GM19463 (cell line): ENCODE measurements at regions not wholly inside any gene's neighbourhood (a gene's known extent, or its start where the extent isn't known, plus 50 kb on each side); places are given as distances from the start of the nearest gene placed in this dataset.
A peak's percentile ranks its signal among the peaks of the same experiment; 100 is the strongest.
"Not testable (repeated sequence)": the region's sequence is repeated elsewhere in the genome, so short reads cannot be mapped to it uniquely, and the experiment has no call there.

Experiments
- ATAC-seq: cut with Tn5 transposase; IDR thresholded peaks from one replicate; pipeline ENCODE4 v1.9.1; 2021; ENCODE audit warnings: mild to moderate bottlenecking, moderate library complexity; ENCODE audit not compliant: unreplicated experiment

DNA sequence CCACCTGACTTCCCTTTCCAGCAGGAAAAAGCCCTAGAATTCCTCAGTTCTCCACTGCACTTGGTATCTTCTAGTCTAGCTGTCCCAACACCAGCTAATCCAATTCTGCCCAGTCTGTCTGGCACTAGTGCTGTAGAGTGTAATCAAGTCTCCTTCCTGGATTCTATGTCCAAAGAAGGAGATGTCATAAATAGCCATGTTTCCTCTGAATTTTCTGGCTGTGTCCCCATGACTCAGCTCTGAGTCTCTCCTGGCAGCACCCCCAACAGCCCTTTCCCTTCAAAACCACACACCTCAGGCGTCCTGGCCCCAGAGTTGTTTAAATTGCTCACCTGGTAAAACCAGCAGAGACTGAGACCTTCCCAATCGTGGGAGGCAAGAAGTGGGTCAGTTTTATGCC lies 197.2 kb downstream of the GRXCR1 start:
- no peak for ATAC-seq

DNA sequence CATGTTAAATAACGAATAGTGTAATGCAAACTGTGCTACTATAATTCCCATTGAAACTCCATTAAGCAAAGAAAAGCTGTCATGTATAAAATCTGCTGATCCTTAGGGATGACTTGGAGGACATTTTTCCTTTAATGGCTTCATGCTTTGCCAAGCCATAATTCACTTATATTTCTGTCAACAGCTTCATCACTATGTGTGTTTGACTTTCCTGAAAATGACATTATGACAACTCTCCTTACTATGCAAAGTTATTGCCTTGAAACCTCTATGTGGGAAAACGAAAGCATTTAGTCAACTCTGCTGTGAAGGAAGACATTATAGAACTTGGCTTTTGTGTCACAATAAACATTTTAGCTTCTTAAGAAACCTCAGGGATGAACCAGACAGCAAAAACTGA lies 210.5 kb downstream of the GRXCR1 start:
- ATAC-seq: peak; percentile 44

DNA sequence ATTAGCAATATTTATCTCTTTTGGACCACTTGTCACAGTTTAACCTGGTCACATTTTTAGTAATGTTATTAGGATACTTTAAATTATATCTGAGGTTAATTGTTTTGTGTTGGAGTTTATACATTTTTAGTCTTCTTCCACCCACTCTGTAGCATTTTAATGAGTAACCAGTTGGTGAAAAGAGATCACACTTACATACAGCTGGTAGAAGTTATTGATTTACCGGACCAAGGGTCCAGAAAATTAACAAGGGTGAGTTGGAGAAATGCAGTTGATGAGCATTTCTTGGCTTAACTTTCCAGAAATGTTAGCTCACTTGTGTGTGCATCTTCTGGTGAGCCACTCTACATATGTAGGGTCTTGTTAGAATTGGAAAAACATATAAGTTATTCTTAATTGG lies 219.6 kb downstream of the GRXCR1 start:
- ATAC-seq: peak; percentile 70

DNA sequence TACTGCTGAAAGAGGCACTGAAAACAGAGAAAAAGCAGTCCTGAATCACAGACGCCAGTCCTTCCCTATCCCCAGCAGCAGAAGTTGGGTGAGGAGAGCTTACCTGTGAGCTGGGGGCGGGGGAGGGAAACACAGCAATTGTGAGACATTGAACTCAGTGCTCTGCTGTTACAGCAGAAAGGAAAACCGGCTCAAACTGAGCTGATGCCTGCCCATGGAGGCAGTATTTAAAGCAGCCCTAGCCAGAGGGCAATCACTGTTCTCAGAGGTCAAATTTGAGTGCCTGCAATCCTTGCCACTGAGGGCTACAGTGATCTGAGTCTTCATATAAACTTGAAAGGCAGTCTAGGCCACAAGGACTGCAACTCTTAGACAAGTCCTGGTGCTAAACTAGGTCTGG lies 220.7 kb downstream of the GRXCR1 start:
- ATAC-seq: no peak

DNA sequence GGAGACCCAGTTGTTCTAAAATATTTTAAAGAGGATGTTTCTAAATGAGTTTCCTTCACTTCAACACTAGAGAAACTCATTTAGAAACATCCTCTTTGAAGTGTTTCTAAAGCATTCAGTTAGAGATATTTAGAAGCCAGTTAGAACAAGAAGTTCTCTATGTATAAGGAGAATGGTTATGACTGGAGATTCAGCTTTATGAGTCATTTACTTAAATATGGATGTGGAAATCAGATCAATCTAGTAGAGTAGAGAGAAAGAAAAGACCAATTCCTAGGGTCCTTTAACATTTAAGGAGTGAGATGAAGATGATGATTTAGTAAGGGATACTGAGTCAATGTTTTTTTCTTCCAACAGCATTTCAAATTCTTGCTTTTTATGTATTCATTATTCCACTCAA lies 234.1 kb downstream of the GRXCR1 start:
- ATAC-seq: no peak

DNA sequence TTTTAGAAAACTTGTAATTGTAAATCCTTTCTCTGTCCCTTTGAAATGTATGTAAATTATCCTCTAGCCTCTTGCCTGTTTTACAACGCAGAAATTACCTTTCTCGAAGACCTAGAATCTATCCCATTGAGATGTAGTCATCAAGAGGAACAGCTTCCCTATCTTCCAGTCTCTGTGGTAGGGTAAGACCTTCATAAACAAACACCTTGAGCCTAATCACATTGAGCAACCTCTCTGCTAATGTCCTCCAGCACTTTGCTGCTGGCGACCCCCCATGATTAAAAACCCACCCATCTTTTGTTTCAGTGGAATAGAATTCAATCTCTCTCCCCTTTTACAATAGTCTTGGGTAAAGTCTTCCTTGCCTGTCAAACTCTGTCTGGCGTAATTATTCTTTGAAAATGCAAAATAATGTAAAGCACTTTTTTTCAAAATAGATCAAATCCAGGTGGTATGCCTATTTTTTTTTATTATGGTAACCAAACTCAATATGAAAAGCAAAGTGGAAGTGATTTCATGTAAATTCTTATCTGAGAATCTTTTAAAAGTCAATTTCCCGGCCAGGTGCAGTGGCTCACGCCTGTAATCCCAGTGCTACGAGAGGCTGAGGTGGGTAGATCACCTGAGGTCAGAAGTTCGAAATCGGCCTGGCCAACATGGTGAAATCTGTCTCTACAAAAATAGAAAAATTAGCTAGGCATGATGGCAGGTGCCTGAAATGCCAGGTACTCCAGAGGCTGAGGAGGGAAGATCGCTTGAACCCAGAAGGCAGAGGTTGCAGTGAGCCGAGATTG lies 237.9 kb downstream of the GRXCR1 start:
- ATAC-seq: no peak

DNA sequence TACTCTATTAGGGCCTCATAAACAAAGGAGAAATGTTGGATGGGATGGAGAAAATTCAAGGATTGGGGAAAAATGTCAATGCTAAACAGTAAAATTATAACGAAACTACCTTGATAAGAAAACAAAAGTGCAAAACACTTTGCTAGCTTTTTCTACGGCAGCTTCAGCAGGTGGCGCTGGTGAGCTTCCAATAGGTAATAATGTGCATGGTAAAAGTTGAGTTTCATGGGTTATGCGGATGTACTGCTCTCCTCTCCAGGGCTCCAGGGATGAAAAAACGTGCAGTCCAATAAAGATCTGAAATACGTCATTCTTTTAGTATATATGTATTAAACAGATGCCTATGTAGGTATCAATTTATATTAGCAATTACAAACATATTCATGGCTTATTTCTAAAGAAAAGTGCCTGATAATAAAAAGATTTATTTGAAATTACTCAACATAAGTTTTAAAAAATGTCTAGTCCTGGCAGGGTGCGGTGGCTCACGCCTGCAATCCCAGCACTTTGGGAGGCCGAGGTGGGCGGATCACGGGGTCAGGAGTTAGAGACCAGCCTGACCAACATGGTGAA lies 239.6 kb downstream of the GRXCR1 start:
- ATAC-seq: peak; percentile 86

DNA sequence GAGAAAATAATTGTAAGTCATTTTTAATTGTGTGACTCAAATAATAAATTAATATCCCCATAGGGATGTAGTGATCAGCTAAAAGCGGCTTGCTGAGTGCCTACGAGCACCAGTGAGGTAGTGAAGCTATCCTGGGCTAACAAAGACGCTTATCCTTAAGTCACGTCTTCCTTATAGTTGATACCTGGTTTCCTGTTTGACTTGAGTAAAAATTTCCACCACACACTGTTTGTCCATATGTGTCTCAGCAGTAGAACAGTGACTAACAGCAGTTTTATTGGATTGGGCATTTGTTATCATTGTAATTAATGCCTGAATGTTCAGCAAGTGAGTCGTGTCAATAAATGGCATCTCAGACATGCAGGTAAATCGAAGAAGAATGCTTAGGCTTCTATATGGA lies 241.1 kb downstream of the GRXCR1 start:
- ATAC-seq: no peak

DNA sequence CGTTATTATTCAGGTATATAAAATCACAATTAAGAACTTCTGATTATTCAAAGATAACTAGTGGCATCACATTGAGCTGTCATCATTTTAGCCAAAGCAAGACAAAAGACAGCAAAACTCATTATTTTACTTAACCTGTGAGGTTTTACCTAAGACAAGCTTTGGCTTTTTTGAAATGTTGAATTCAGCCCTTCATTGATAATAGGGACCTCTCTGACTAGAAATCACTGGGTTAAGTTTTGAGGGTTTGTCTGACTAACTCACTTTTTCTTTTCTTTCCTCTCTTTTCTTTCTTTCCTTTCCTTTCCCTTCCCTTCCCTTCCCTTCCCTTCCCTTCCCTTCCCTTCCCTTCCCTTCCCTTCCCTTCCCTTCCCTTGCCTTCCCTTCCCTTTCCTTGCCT lies 244.2 kb downstream of the GRXCR1 start:
- ATAC-seq: no peak

DNA sequence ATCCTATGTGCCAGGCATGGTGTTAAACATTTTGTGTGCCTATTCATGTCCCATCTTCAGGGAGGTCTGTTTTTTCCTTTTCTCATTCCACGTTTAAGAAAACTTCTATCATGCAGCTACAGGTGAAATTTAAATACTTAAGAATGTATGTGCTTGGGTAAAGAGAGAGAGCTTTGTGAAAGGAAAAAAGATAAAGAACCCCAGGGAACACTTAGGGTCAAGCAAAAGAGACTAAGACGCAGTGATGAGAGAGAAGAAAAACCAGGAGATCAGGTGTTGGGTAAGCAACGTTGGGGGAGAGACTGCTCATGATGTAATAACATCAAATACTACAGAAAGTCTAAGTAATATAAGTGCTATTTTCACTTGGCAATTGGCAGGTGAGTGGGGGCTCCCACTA lies 253.7 kb downstream of the GRXCR1 start:
- ATAC-seq: no peak

DNA sequence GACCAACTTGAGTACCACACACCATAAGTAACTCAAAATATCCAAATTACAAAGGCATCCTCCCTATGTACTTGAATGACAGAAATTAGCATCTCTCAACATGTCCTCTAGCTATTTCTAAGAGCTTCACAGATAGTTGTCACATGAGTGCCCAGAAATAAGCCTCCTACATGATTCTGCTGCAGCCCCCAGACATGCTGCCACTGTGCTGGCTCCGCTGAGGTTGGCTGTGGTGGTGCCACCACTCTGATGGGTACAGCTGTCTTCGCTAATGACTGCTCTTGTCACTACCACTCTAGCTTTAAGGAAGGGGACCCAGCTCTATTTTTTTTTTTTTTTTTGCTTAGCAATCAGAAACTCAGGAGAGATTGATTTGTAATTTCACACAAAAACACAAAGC lies 256.0 kb downstream of the GRXCR1 start:
- no peak for ATAC-seq

DNA sequence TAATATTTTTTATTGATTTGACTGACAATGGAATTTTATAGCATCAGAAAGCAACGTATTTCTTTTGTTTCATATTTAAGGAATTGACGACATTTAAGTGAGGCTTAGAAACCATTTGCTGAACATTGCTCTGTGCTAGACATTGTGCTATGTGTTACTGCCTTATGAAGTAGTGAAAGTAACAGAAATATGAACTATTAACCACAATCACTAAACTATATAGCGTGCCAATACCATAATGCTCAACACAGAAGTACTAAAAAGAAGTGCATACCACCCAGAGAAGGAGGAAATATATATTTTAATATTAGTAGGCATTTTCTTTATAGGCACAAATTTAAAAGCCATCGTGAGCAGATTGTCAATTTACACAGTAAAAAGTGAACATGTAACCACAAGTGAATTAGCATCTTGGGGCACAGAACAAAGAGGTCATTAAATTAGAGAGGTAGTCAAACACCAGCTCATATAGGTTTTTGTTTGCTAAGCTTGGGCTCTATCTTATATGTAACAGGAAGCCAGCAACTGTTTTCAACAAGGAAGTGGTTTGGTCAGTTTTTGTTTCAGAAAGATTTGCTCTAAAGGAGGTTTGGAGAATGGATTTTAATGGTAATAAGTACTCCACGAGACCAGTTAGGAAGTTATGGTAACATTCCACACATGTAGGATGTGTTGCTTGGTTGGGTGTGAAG lies 270.7 kb downstream of the GRXCR1 start:
- ATAC-seq: no peak

DNA sequence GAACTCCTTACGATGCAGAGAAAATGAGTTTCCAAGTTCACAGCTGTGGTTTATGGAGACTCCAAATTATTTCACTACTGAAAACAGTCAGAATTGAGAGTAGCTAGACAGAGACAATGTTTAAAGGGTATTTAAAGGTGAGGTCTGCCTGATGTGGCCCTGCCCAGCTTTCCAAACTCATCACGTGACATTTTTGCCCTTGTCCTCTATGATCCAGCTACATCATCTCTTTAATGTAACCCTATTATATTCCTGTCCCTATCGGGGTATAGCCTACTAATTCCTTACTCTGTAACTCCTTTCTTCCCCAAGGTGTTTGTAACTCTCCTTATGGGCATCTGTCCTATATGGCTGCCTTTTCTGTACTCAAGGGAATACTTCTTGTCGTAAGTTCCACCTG lies 297.2 kb downstream of the GRXCR1 start:
- ATAC-seq: no peak

DNA sequence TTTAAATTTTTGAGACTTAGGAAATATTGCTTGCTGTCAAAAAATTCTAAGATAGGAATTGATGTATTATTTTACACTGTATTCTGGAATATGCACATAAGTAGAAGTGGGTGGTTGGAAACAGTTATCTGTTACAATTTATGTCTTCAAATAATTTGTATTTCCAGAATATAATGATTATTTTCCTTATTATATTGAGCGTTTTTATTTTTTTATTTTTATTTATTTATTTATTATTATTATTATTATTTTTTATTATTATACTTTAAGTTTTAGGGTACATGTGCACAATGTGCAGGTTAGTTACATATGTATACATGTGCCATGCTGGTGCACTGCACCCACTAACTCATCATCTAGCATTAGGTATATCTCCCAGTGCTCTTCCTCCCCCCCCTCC lies 320.1 kb downstream of the GRXCR1 start:
- not testable (repeated sequence) for ATAC-seq

DNA sequence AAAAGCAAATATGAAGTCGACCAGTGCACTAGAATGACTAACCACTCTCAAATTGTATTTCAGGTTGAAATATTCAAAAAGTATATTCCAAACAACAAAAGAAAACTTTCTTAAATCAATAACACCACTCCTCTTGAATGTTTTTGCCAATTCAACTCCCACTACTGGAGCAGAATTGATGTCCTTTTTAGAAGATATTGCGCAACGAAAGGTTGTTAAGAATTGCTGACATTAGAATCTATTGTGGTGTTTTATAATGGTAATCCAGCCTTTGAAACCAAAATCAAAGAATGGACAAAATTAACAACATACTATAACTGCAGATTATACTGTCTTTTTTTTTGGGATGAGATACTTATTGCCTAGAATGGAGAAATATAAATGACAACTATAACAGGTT lies 331.3 kb downstream of the GRXCR1 start:
- no peak for ATAC-seq

DNA sequence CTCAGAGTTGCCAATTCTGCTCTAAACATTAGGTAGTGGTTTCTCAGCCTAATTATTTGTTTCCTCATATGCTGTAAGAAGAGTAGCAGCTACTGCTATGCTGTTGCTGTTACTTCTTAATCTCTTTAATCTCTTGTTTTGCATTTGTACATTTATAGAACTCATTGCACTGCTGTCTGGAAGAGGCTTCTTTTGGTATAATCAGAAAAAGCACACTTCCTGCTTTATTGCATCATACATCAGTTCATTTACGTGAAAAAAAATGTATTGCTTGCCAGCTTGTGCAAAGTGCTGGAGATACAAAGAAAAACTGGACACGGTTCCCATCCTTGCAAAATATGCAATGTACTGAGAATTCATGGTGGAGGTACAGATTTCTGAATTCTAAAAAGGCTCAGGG lies 332.0 kb downstream of the GRXCR1 start:
- ATAC-seq: no peak

DNA sequence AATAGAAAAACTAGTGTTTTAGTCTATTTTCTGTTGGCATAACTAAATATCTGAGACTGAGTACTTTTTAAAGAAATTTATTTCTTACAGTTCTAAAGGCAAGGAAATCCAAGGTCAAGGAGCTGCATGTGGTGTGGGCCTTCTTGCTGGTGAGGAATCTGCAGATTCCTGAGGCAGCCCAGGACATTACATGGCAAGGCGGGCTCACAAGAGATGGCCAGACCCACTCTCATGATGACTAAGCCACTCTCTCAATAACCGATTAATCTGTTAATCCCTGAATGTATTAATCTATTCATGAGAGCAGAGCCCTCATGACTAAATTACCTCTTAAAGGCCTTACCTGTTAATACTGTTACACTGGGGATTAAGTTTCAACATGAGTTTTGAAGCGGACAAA lies 340.8 kb downstream of the GRXCR1 start:
- no peak for ATAC-seq

DNA sequence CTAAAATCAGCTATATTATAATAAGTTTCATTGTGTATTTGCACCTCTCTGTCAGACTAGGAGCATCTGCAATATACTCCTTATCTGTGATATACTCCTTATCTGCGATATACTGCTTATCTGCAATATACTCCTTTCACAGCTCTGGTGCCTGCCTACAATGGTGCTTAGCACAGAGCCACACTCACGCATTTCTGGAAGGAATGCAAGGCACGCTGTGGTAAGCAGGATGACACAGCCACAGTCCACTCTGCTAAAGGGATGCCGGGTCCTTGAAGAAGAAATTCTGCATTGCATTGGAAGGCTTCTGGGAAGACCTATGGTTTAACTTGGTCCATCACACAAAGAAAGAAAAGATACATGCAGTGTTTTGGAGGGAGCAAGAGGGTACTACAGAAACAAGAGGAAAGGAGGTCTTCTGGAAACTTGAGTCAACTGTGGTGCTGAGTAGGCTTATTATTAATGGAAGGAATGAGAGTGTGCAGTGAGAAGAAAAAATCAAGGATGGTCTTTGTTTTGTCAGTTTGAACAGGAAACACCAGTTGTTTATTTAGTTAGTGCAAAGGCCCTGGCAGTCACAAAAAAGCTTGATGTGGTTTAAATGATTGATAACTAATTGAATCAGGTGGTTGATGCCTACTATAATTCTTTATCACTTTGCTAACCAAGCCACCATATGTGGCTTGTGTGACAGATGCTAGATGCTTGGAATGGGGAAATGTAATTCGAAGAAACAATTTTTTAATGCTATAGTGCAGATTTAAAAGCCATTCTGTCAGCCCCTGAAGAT lies 342.3 kb downstream of the GRXCR1 start:
- no peak for ATAC-seq

DNA sequence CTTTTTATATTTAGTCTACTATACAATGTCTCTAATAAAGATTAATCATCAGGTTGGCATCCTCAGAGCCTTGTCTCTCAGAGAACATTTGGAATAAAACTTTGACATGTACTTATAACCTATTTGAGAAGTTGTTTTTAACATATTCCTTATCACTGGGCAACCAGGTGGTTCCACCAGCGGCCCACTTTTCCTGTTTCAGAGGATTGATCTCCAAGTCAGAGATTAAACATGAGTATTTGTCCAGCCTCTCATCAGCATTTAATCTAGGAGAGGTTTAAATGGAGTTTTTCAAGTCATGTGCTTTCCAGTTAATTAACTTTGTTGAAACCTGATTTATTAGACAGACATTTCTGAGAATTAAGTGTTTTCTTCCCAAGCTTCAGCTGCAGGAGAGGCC lies 345.5 kb downstream of the GRXCR1 start:
- no peak for ATAC-seq

DNA sequence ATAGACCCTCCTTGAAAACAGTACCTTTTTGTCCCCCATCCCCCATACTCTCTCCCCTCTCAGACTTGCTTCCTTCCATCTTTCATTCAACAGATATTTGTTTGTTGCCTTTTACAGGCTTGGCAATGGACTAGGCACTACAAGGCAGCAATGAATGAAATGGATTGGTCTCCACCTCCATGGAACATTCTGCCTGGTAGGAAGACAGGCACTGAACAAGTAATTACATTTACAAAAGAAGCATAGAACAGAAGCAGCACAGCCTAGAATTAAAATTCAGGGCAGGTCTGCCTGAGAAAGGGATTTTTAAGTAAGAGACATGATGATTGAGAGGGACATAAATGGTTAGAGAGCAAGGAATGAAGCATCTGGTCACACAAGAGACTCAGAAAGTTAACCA lies 346.1 kb downstream of the GRXCR1 start:
- ATAC-seq: no peak

DNA sequence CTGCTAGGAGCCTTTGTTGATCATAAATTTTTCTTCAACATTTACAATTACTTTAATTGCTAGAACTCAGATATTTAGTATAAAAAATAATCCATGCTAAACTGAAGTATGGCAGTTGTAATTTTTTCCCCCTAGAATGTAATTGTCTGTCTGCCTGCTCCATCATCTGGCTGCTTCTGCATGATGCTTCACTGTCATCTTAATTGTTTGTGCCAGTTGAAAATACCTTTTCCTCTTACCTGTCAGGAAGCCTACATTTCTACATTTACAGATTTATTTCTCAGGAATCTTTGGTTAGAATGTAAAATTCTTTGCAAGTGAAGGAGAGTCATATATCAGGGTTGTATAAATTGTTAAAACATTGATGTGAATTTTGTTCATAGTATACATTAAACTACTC lies 348.6 kb downstream of the GRXCR1 start:
- no peak for ATAC-seq

DNA sequence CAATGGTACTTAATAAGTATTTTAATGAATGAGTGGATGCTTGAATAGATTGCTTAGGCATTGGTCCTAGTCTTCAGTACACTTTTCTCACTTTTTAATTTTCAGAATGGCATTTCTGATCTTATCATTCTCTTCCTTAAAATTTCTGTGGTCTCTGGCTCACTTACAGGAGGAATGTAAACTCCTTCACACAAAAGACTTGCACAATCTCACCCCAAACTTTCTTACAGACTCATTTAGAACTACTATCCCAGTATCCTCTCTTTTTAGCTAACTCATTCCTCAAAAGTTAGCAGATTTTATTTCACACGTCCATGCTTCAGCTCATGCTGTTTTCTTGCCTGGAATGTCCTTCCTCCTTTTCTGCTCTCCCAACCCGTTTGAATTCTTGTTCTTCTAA lies 350.1 kb downstream of the GRXCR1 start:
- no peak for ATAC-seq
